SK-N-SH (cell line): ENCODE measurements at regions not wholly inside any gene's neighbourhood (a gene's known extent, or its start where the extent isn't known, plus 50 kb on each side); places are given as distances from the start of the nearest gene placed in this dataset.

Source experiments
- EP300 ChIP-seq, 2 experiments: IDR thresholded peaks; 2 replicates each; pipeline versions ENCODE4 v1.4.0 to v1.6.1; 2012; ENCODE audit warnings: borderline replicate concordance in 1 of 2, low read depth in 1 of 2, low read length in 1 of 2
- EZH2phosphoT487 ChIP-seq: fragments of 200-600 bp; sonication (generic); IDR thresholded peaks from 2 replicates; pipeline ENCODE4 v1.6.1; 2017; ENCODE audit warnings: low read depth, mixed run types, mild to moderate bottlenecking, antibody characterized with exemption, moderate library complexity, borderline replicate concordance
- JUND ChIP-seq: IDR thresholded peaks from 2 replicates; pipeline ENCODE4 v1.4.0; 2012
- MXI1 ChIP-seq: IDR thresholded peaks from 2 replicates; pipeline ENCODE4 v1.6.1; 2012; ENCODE audit warnings: mild to moderate bottlenecking, low read depth, low read length, improper control_type of control experiment
- POLR2AphosphoS5 ChIP-seq: IDR thresholded peaks from 2 replicates; pipeline ENCODE4 v1.6.1; 2012; ENCODE audit warnings: low read depth, low read length
- RCOR1 ChIP-seq: fragments of 150-350 bp; IDR thresholded peaks from 2 replicates; pipeline ENCODE4 v1.6.1; 2017; ENCODE audit warnings: antibody characterized with exemption, low read length
- TAF1 ChIP-seq: IDR thresholded peaks from 2 replicates; pipeline ENCODE4 v1.6.1; 2012; ENCODE audit warnings: low read depth, mild to moderate bottlenecking, low read length, moderate library complexity, borderline replicate concordance
- TCF12 ChIP-seq: IDR thresholded peaks from 2 replicates; pipeline ENCODE4 v1.4.0; 2012
- TEAD4 ChIP-seq: IDR thresholded peaks from 2 replicates; pipeline ENCODE4 v1.4.0; 2012; ENCODE audit warnings: mild to moderate bottlenecking, borderline replicate concordance; ENCODE audit not compliant: insufficient read depth
- YY1 ChIP-seq: IDR thresholded peaks from 2 replicates; pipeline ENCODE4 v1.4.0; 2012; ENCODE audit warnings: low read depth, mild to moderate bottlenecking
- TF ChIP-seq, protein P1 (sequence below): IDR thresholded peaks from 2 replicates; pipeline ENCODE4 v1.4.0; 2012; ENCODE audit warnings: low read depth
- TF ChIP-seq, protein P2 (sequence below): fragments of 200-600 bp; sonication (generic); IDR thresholded peaks from 2 replicates; pipeline ENCODE4 v1.6.1; 2017; ENCODE audit warnings: antibody characterized with exemption, mild to moderate bottlenecking, moderate library complexity
- TF ChIP-seq, protein P3 (sequence below): fragments of 150-350 bp; IDR thresholded peaks from 2 replicates; pipeline ENCODE4 v1.6.1; 2017; ENCODE audit warnings: antibody characterized with exemption, low read length, low read depth, borderline replicate concordance

DNA sequence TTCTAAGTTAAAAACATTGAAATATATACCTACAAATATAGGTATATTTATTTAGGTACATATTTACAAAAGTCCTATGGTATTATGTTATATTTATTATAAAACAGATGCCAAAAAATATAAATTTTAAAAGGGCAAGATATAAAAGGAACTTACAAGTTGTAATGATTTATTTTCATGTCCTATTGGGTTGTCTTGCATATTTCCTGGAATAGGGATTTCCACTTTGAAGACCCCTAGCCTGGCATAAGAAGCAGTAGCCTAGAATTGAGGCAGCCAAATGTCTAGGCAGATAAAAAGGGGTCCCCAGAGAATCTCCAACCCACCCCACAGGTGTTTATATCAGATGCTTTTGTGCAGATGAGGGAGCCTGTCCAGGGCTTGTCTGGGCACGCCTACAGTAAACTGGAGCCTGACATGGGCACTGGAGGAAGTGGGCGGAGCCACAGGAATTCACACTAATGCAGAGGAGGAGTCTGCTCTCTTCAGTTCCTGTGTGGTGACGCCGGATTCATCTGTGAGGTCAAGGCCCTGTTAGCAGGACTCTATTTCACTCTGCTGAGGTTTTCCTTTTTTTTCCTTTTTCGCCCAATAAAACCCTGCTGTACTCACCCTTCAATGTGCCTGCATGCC lies 1088.9 kb upstream of the PIK3C3 start:
- TF ChIP-seq MXI1 = no peak
- no peak for TF ChIP-seq TEAD4
- TF ChIP-seq, protein P1, sequence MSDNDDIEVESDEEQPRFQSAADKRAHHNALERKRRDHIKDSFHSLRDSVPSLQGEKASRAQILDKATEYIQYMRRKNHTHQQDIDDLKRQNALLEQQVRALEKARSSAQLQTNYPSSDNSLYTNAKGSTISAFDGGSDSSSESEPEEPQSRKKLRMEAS = no peak
- TF ChIP-seq, protein P2, sequence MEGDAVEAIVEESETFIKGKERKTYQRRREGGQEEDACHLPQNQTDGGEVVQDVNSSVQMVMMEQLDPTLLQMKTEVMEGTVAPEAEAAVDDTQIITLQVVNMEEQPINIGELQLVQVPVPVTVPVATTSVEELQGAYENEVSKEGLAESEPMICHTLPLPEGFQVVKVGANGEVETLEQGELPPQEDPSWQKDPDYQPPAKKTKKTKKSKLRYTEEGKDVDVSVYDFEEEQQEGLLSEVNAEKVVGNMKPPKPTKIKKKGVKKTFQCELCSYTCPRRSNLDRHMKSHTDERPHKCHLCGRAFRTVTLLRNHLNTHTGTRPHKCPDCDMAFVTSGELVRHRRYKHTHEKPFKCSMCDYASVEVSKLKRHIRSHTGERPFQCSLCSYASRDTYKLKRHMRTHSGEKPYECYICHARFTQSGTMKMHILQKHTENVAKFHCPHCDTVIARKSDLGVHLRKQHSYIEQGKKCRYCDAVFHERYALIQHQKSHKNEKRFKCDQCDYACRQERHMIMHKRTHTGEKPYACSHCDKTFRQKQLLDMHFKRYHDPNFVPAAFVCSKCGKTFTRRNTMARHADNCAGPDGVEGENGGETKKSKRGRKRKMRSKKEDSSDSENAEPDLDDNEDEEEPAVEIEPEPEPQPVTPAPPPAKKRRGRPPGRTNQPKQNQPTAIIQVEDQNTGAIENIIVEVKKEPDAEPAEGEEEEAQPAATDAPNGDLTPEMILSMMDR = no peak
- TF ChIP-seq POLR2AphosphoS5 = no peak
- TF ChIP-seq EZH2phosphoT487 = no peak
- no peak for TF ChIP-seq JUND
- TF ChIP-seq, protein P3, sequence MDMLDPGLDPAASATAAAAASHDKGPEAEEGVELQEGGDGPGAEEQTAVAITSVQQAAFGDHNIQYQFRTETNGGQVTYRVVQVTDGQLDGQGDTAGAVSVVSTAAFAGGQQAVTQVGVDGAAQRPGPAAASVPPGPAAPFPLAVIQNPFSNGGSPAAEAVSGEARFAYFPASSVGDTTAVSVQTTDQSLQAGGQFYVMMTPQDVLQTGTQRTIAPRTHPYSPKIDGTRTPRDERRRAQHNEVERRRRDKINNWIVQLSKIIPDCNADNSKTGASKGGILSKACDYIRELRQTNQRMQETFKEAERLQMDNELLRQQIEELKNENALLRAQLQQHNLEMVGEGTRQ = no peak
- no peak for TF ChIP-seq EP300 (IDR thresholded peaks at IDR 0.05; ENCODE audit: borderline replicate concordance in 1 of 2, low read depth in 1 of 2, low read length in 1 of 2)
- TF ChIP-seq TCF12 = no peak
- TF ChIP-seq YY1 = no peak
- TF ChIP-seq RCOR1 = no peak
- TF ChIP-seq TAF1 = no peak
